HEK293T (cell line): ENCODE measurements at regions not wholly inside any gene's neighbourhood (a gene's known extent, or its start where the extent isn't known, plus 50 kb on each side); places are given as distances from the start of the nearest gene placed in this dataset.

Experiments used
- CTCF ChIA-PET: fragments of 350-600 bp; formaldehyde crosslinking; extraction: SDS; loops from one replicate; lab custom pipeline; 2021; ENCODE audit warnings: antibody characterized with exemption, inconsistent platforms; lab: Yijun Ruan, JAX
- POLR2A ChIA-PET: fragments of 350-600 bp; formaldehyde crosslinking; extraction: SDS; loops from one replicate; lab custom pipeline; 2020; ENCODE audit warnings: antibody characterized with exemption, inconsistent platforms; lab: Yijun Ruan, JAX
- DNase-seq: peaks from one replicate; pipeline ENCODE4 v3.0.0; 2012; ENCODE audit warnings: mixed read lengths; ENCODE audit errors: extremely low spot score
- ARNT ChIP-seq: fragments of 450-650 bp; IDR thresholded peaks from 2 replicates; pipeline ENCODE4 v1.6.1; 2017; ENCODE audit warnings: mild to moderate bottlenecking
- BHLHE40 ChIP-seq: fragments of 450-650 bp; IDR thresholded peaks from 2 replicates; pipeline ENCODE4 v1.6.1; 2016; ENCODE audit warnings: mild to moderate bottlenecking, moderate library complexity, borderline replicate concordance
- CTBP1 ChIP-seq: fragments of 450-650 bp; IDR thresholded peaks from 2 replicates; pipeline ENCODE4 v1.6.1; 2016; ENCODE audit warnings: borderline replicate concordance
- ELF4 ChIP-seq: fragments of 450-650 bp; IDR thresholded peaks from 2 replicates; pipeline ENCODE4 v1.6.1; 2017; ENCODE audit warnings: antibody characterized with exemption
- FOXA1 ChIP-seq: fragments of 450-650 bp; IDR thresholded peaks from 2 replicates; pipeline ENCODE4 v1.6.1; 2016; ENCODE audit warnings: mild to moderate bottlenecking
- FOXK2 ChIP-seq: fragments of 450-650 bp; IDR thresholded peaks from 2 replicates; pipeline ENCODE4 v1.6.1; 2016; ENCODE audit warnings: mild to moderate bottlenecking
- FOXM1 ChIP-seq: fragments of 450-650 bp; IDR thresholded peaks from 2 replicates; pipeline ENCODE4 v1.6.1; 2017; ENCODE audit warnings: mild to moderate bottlenecking, borderline replicate concordance
- HDGF ChIP-seq: fragments of 450-650 bp; IDR thresholded peaks from 2 replicates; pipeline ENCODE4 v1.6.1; 2017; ENCODE audit warnings: antibody characterized with exemption, borderline replicate concordance
- L3MBTL2 ChIP-seq: fragments of 450-650 bp; conservative IDR thresholded peaks from 2 replicates; pipeline ENCODE4 v1.6.1; 2016; ENCODE audit warnings: mild to moderate bottlenecking
- LEF1 ChIP-seq: fragments of 450-650 bp; IDR thresholded peaks from 2 replicates; pipeline ENCODE4 v1.6.1; 2017; ENCODE audit warnings: mild to moderate bottlenecking, borderline replicate concordance
- NFRKB ChIP-seq: fragments of 450-650 bp; IDR thresholded peaks from 2 replicates; pipeline ENCODE4 v1.6.1; 2016; ENCODE audit warnings: mild to moderate bottlenecking, moderate library complexity
- SP1 ChIP-seq: fragments of 450-650 bp; IDR thresholded peaks from 2 replicates; pipeline ENCODE4 v1.6.1; 2017
- SUZ12 ChIP-seq: fragments of 450-650 bp; IDR thresholded peaks from 2 replicates; pipeline ENCODE4 v1.6.1; 2016; ENCODE audit warnings: mild to moderate bottlenecking
- TARDBP ChIP-seq: fragments of 450-650 bp; IDR thresholded peaks from 2 replicates; pipeline ENCODE4 v1.6.1; 2016
- ZNF384 ChIP-seq: fragments of 450-650 bp; IDR thresholded peaks from 2 replicates; pipeline ENCODE4 v1.6.1; 2016
- TF ChIP-seq, protein P1 (sequence below): fragments of 450-650 bp; IDR thresholded peaks from 2 replicates; pipeline ENCODE4 v1.6.1; 2016

DNA sequence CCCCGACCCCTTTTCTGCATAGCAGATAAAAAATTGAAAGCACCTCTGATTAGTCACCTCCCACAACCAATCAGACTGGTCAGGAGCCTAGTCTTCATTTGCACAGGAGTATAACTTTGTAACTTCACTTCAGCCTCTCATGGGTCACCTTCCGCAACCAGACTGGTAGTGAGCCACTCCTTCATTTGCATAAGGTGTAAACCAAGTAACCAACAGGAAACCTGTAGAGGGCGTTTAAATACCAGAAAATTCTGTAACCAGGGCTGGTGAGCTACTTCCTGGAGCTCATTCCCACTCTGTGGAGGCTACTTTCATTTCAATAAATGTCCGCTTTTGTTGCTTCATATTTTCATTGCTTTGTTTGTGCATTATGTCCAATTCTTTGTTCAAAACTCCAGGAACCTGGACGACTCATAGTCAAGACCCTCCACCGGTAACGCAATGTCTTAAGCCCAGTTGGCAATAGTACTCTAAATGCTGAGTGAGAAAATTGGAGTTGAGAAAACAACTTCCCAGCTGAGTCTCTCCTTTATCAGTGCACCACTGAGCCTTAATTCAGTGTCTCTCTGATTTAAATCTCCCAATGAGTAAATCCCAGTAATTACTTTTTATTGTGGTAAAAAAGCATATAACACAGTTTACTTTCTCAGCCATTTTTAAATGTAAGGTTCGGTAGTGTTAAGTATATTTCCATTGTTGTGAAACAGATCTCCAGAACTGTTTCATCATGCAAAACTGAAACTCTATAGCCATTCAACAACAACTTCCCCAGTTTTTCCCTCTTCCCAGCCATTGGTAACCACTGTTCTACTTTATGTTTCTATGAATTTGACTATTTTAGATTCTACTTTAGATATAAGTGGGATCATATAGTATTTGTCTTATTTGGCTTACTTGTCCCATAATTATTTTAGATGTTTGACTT is 392.7 kb upstream of the SLC8A1 start:
- ChIA-PET POLR2A (no interaction called here), CTCF (no interaction called here)
- TF ChIP-seq HDGF (no peak), LEF1 (no peak), FOXM1 (no peak), FOXK2 (no peak), ZNF384 (no peak), L3MBTL2 (no peak), FOXA1 (no peak), CTBP1 (no peak), BHLHE40 (no peak), ARNT (no peak), TARDBP (no peak), SP1 (no peak), NFRKB (no peak), ELF4 (no peak), SUZ12 (no peak)
- TF ChIP-seq, protein P1, sequence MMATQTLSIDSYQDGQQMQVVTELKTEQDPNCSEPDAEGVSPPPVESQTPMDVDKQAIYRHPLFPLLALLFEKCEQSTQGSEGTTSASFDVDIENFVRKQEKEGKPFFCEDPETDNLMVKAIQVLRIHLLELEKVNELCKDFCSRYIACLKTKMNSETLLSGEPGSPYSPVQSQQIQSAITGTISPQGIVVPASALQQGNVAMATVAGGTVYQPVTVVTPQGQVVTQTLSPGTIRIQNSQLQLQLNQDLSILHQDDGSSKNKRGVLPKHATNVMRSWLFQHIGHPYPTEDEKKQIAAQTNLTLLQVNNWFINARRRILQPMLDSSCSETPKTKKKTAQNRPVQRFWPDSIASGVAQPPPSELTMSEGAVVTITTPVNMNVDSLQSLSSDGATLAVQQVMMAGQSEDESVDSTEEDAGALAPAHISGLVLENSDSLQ = no peak
- peak; percentile 10 for DNase-seq

DNA sequence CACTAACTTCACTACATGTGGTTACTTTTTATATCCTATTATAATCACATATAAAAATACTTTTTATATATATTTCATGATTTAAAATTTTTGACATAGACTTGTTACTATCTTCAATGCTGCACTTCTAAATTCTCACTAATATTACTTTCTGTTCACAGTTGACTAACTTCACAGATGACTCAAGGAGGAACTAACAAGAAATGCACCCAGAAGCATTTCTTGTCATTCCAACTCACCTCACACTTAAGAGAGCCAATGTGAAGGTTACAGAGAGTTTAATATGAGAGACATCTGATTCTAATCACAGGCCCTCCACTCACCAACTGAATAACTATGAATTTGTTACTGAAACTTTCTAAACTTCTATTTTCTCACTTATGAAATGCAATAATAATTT is 399.8 kb upstream of the SLC8A1 start:
- DNase-seq = no peak
- POLR2A ChIA-PET = no interaction called here
- CTCF ChIA-PET = no interaction called here
- TF ChIP-seq SUZ12 (no peak), SP1 (no peak), BHLHE40 (no peak), ZNF384 (no peak), CTBP1 (no peak), FOXA1 (no peak), LEF1 (no peak), ARNT (no peak), FOXM1 (no peak), HDGF (no peak), TARDBP (no peak), L3MBTL2 (no peak), FOXK2 (no peak), NFRKB (no peak), ELF4 (no peak)
- TF ChIP-seq, protein P1 = no peak

DNA sequence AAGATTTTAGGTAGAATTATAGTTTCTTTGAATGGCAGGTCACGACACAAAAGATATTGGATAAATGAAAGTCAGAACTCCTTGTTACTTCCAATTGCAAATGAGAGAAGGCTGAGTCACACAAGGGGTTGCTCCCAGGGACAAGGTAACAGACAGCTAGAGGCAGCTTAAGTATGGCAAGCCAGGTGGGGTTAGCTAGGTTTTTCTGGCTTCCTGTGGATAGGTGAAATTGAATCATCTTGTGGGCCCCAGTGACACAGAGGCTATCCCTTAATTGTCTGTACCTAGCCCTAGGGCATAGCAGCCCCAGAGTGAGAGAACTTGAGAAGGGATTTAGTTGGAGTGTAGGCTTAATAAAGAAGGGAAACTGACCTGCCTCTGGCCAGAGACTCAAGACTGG is 407.7 kb upstream of the SLC8A1 start:
- ChIA-PET CTCF (interaction anchor here (0.6 kb wide), 1 partner anchor 1430 kb away, joined by 3 read pairs; no protein-coding TSS in a partner anchor), POLR2A (no interaction called here)
- DNase-seq = no peak
- TF ChIP-seq CTBP1 (no peak), TARDBP (no peak), BHLHE40 (no peak)

DNA sequence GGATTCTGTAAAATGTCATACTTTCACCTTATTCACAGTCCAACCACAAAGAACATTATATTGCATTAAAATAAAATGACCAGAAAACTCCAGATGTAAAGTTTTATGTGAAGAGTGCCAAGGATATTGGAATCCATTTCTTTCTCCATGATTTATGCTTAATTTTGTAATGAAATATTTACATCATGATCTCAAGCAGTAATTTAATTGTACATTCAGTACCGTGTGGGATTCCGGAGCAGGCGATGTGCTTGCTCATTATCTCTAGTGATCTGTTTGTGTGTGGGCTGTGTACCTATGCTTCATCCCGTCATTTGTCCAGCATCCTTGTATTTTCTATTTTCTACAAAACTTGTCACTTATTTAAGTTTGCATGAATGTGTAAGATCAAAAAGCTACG is 415.9 kb upstream of the SLC8A1 start:
- ChIA-PET POLR2A (no interaction called here), CTCF (no interaction called here)
- TF ChIP-seq ELF4 = no peak
- no peak for TF ChIP-seq ZNF384
- TF ChIP-seq FOXA1 = no peak
- no peak for TF ChIP-seq TARDBP
- no peak for TF ChIP-seq CTBP1
- DNase-seq = no peak

DNA sequence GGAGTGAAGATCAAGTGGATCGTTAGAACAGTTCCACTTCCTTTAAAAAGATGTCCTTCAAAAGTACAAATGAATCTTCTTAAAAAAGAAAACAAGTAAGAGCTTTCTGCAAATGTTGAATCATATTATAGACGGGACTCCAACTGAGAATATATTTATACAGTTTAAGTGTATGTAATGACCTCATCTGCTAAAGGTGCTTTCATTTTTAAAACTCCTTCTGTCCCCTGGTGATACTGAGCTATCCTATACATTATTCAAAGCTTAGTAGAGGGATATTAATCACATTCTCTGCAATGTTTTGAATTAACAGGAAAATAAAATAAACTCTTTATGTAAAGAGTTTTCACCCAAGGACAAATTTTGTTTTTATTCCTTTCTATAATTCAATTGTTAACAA is 420.7 kb upstream of the SLC8A1 start:
- POLR2A ChIA-PET = no interaction called here
- DNase-seq = no peak
- CTCF ChIA-PET = no interaction called here
- TF ChIP-seq FOXK2 = no peak
- no peak for TF ChIP-seq FOXM1
- no peak for TF ChIP-seq BHLHE40
- TF ChIP-seq L3MBTL2 = no peak
- no peak for TF ChIP-seq ZNF384
- no peak for TF ChIP-seq SUZ12
- TF ChIP-seq, protein P1 = no peak

DNA sequence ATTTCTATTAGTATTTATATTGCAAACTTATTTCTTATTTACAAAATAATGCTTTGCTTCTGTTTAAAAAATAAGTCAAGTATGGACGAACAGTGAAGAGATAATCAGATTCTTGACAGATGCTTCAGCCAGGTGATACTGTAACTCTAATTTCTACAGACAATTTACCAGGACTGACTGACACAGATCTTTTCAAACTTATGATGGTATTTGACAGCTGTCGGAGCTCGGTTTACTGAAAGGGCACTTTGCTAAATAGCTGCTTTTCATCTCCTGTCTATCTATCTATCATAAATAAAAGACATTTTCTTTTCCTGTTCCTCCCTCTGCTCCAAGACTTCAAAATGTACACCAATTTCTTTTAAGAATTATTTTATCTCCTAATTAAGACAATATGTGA is 422.5 kb upstream of the SLC8A1 start:
- ChIA-PET POLR2A (no interaction called here), CTCF (interaction anchor here (0.7 kb wide), 1 partner anchor 1036 kb away, joined by 3 read pairs; no protein-coding TSS in a partner anchor)
- TF ChIP-seq FOXA1 (no peak), LEF1 (no peak), ELF4 (no peak)
- DNase-seq = no peak
